GM19452 (cell line): ENCODE measurements at regions not wholly inside any gene's neighbourhood (a gene's known extent, or its start where the extent isn't known, plus 50 kb on each side); places are given as distances from the start of the nearest gene placed in this dataset.

Experiments
- ATAC-seq: cut with Tn5 transposase; IDR thresholded peaks from one replicate; pipeline ENCODE4 v1.9.1; 2021; ENCODE audit not compliant: unreplicated experiment

DNA sequence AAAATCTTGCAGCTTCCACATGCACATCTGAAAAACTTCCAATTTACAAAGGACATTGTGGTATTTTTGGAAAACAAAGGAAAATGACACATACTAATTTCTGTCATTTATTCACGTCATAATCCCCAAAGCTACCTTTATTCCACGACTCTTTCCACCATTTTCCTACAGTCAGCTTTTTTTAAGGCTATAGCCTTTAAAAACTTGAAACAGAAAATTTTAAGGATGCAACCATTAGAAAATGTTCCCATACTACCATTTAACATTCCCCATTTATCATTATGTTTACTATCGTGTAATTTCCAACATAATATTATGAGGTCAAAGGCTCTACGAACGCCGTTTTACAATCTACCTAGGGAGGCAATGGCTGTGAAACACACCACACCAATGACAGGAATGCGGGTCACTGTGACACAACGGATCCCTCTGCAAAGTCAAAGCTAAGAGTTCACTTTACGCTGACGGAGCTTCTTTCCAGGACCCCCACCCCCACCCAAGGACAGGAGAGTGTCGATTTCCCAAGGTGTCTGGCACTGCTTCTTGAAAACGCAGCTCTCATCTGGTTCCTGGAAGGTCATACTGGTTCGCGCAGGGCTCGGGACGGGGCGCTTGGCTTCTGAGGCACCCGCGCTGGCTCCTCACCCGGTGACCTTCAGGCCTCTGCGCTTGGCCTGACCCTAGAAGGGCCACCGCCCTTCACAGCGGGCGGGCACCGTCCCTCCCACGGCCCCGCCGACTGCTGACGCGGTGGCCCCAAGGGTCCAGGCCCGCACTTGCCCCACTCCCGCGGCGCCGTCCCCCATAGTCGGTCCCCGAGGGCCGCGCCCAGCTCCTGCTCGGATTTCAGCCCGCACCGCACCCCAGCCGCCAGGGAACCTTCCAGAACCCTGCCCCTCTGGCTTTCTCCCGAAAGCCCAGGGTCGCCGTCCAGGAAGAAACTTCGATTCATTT lies 50.5 kb upstream of the ATF3 start:
- peak; percentile 36 for ATAC-seq

DNA sequence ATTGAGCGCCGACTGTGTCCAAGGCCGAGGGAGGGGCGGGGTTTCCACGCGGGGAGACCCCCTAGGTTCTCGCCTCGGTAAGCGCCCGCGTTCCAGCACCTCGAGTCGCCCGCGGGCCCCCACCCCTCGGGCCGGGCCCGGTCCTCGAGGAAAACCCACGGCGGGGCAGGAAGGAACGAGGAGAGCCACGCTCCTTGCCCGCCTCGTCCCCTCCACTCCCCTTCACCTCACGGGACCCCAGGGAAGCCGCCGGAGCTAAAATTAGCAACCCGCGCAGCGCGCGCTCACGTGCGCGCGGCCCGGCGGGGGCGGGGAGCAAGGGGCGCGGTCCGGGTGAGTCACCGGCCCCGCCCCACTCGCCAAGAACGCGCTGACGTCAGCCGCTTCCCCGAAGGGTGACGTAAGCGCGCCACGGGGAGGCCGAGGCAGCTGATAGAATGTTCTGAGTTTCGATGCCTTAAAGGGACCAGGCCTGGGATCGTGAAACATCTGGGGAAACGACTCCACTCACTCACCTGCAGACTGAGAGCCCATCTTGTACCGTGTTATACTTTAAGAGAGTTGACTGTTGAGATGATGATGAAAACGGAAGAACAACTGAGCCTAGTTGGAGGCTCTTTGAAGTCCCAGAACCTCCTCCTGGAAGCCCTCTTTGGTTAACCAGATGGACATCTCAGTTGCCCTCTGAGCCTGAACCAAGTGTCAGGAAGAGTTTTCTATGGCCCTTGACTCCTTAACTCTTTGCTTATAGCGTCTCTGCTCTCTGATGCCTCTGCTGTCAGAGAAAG lies 49.7 kb upstream of the ATF3 start:
- peak; percentile 93 for ATAC-seq
